ENCODE measurements at regions not wholly inside any gene's neighbourhood (a gene's known extent, or its start where the extent isn't known, plus 50 kb on each side); places are given as distances from the start of the nearest gene placed in this dataset.

- TF ChIP-seq CTCF (IDR thresholded peaks at IDR 0.05; ENCODE audit: borderline replicate concordance, control extremely low read depth, extremely low read depth, insufficient read depth, missing control alignments), result no peak
- DNase-seq (ENCODE audit: low spot score), result no peak
- in situ Hi-C loops (cut with MboI; ENCODE audit: low sequenced_read_pairs, unreplicated experiment), result no loop called here
Observed at GRCh38 chr14:40909906-40910305, 696.8 kb upstream of the LRFN5 start.

GRCh38 chr14:40903709-40904108 lies 703.0 kb upstream of the LRFN5 start:
- no peak for DNase-seq (ENCODE audit: low spot score)
- no peak for TF ChIP-seq CTCF (IDR thresholded peaks at IDR 0.05; ENCODE audit: borderline replicate concordance, control extremely low read depth, extremely low read depth, insufficient read depth, missing control alignments)
- in situ Hi-C loops (cut with MboI; ENCODE audit: low sequenced_read_pairs, unreplicated experiment), result no loop called here

- no peak for DNase-seq (ENCODE audit: low spot score)
- in situ Hi-C loops (cut with MboI; ENCODE audit: low sequenced_read_pairs, unreplicated experiment), result no loop called here
- no peak for TF ChIP-seq CTCF (IDR thresholded peaks at IDR 0.05; ENCODE audit: borderline replicate concordance, control extremely low read depth, extremely low read depth, insufficient read depth, missing control alignments)
Observed at GRCh38 chr14:40899435-40899834, 707.2 kb upstream of the LRFN5 start.

- DNase-seq (ENCODE audit: low spot score), result no peak
- in situ Hi-C loops (cut with MboI; ENCODE audit: low sequenced_read_pairs, unreplicated experiment), result no loop called here
- no peak for TF ChIP-seq CTCF (IDR thresholded peaks at IDR 0.05; ENCODE audit: borderline replicate concordance, control extremely low read depth, extremely low read depth, insufficient read depth, missing control alignments)
Observed at GRCh38 chr14:40894846-40895245, 711.8 kb upstream of the LRFN5 start.

GRCh38 chr14:40889126-40889525 lies 717.5 kb upstream of the LRFN5 start:
- in situ Hi-C loops (cut with MboI; ENCODE audit: low sequenced_read_pairs, unreplicated experiment), result no loop called here
- TF ChIP-seq CTCF (IDR thresholded peaks at IDR 0.05; ENCODE audit: borderline replicate concordance, control extremely low read depth, extremely low read depth, insufficient read depth, missing control alignments), result no peak
- no peak for DNase-seq (ENCODE audit: low spot score)

- in situ Hi-C loops (cut with MboI; ENCODE audit: low sequenced_read_pairs, unreplicated experiment), result no loop called here
- DNase-seq (ENCODE audit: low spot score), result no peak
- no peak for TF ChIP-seq CTCF (IDR thresholded peaks at IDR 0.05; ENCODE audit: borderline replicate concordance, control extremely low read depth, extremely low read depth, insufficient read depth, missing control alignments)
Observed at GRCh38 chr14:40887912-40888311, 718.8 kb upstream of the LRFN5 start.

- no peak for TF ChIP-seq CTCF (IDR thresholded peaks at IDR 0.05; ENCODE audit: borderline replicate concordance, control extremely low read depth, extremely low read depth, insufficient read depth, missing control alignments)
- in situ Hi-C loops (cut with MboI; ENCODE audit: low sequenced_read_pairs, unreplicated experiment), result no loop called here
- DNase-seq (ENCODE audit: low spot score), result no peak
Observed at GRCh38 chr14:40870252-40870651, 736.4 kb upstream of the LRFN5 start.

All from GM13976 (cell line).